Ovary (tissue), 7 donors: ENCODE measurements at regions not wholly inside any gene's neighbourhood (a gene's known extent, or its start where the extent isn't known, plus 50 kb on each side); places are given as distances from the start of the nearest gene placed in this dataset.

Source experiments
- DNase-seq, 5 donors: peaks; one replicate each; pipeline ENCODE4 v3.0.0-alpha.2; 2019 to 2020
- H3K27ac ChIP-seq, 2 donors: fragments of 200-600 bp; one replicate each; pipeline versions ENCODE4 v1.5.1 to v1.8.0; 2019 to 2022
- H3K27me3 ChIP-seq: fragments of 200-600 bp; one replicate; pipeline ENCODE4 v1.8.0; 2022
- H3K36me3 ChIP-seq: fragments of 200-600 bp; sonication (generic); one replicate; pipeline ENCODE4 v1.5.1; 2019
- H3K4me1 ChIP-seq: one replicate; pipeline ENCODE4 v1.8.1; 2013; ENCODE audit warnings: mild to moderate bottlenecking, moderate library complexity; ENCODE audit not compliant: insufficient read depth
- H3K4me3 ChIP-seq: fragments of 200-600 bp; sonication (generic); one replicate; pipeline ENCODE4 v1.5.1; 2017
- H3K9me3 ChIP-seq, 2 donors: fragments of 200-600 bp in 1 of 2; sonication (generic) in 1 of 2; one replicate each; pipeline versions ENCODE4 v1.5.1 to v1.8.1; 2013 to 2019; ENCODE audit warnings: mild to moderate bottlenecking in 1 of 2, moderate library complexity in 1 of 2
- CTCF ChIP-seq, 3 donors: fragments of 450-650 bp in 2 of 3; fragments of 200-600 bp in 1 of 3; IDR thresholded peaks; one replicate each; pipeline versions ENCODE4 v1.5.1 to v1.8.0; 2016 to 2022; ENCODE audit warnings: antibody characterized with exemption in 3 of 3, mild to moderate bottlenecking in 1 of 3
- EP300 ChIP-seq: sonication (generic); formaldehyde crosslinking; IDR thresholded peaks from one replicate; pipeline ENCODE4 v1.6.1; 2017; ENCODE audit warnings: antibody characterized with exemption
- POLR2A ChIP-seq: fragments of 450-650 bp; IDR thresholded peaks from one replicate; pipeline ENCODE4 v1.6.1; 2017; ENCODE audit warnings: antibody characterized with exemption, mild to moderate bottlenecking, moderate library complexity
- WGBS, 3 donors: extraction: QIAGEN DNeasy Blood & Tissue Kit in 1 of 3; methylation state at CpG; one replicate each; pipeline versions ENCODE4 v1.1.5 to v1.1.7; 2013 to 2017; 5-methylcytosine and 5-hydroxymethylcytosine counted together
- intact Hi-C, 4 donors: fragments of 100-400 bp; cut with DNase I; formaldehyde crosslinking; loops; one replicate each; pipeline versions ENCODE4 v1.11.0 to v1.15.1; 2022 to 2023
- donor health status: DM: no; HTN: no; CAD: no; lungs with moderate emphysema.
- donor health status: DM: no; HTN: no; CAD: no.
- donor health status: Bipolar disorder and iron deficiency.
- donor health status: DM: no; HTN: no; CAD: no.
- donor health status: DM: yes; HTN: yes; CAD: no.

- no peak overlapping the region for H3K4me3 ChIP-seq
- intact Hi-C loops = no loop called here
- H3K36me3 ChIP-seq = no peaks in the 10 kb centered on the region
- H3K27ac ChIP-seq = no peak overlapping the region
- TF ChIP-seq POLR2A = no peak
- TF ChIP-seq CTCF (IDR thresholded peaks at IDR 0.05) = no peak
- no peak for TF ChIP-seq EP300
- no peaks in the 10 kb centered on the region for H3K4me1 ChIP-seq
- WGBS, 3 donors = 69 to 72% (median 71%) methylated on average over 3 of the region's 3 CpGs
- no peak for DNase-seq
- H3K27me3 ChIP-seq = no peaks in the 10 kb centered on the region
- H3K9me3 ChIP-seq = no peaks in the 10 kb centered on the region
These were observed 142.7 kb downstream of the PLPPR4 start for GRCh38 chr1:99407018-99407417.

GRCh38 chr1:99424087-99424486 is 159.8 kb downstream of the PLPPR4 start:
- WGBS, 3 donors = 80 to 84% (median 84%) methylated on average over 3 of the region's 3 CpGs
- Histone ChIP-seq H3K27me3 (no peaks in the 10 kb centered on the region), H3K4me1 (no peaks in the 10 kb centered on the region), H3K36me3 (no peaks in the 10 kb centered on the region), H3K9me3 (no peaks in the 10 kb centered on the region), H3K27ac (no peak overlapping the region), H3K4me3 (no peak overlapping the region)
- TF ChIP-seq EP300 (no peak), CTCF (IDR thresholded peaks at IDR 0.05) (no peak), POLR2A (no peak)
- intact Hi-C loops = no loop called here
- no peak for DNase-seq

- no peak for DNase-seq
- WGBS, 3 donors = 72 to 85% (median 80%) methylated on average over 1 of the region's 1 CpG
- Histone ChIP-seq H3K27me3 (no peaks in the 10 kb centered on the region), H3K27ac (no peak overlapping the region), H3K4me3 (no peak overlapping the region), H3K4me1 (no peaks in the 10 kb centered on the region), H3K9me3 (no peaks in the 10 kb centered on the region), H3K36me3 (no peaks in the 10 kb centered on the region)
- intact Hi-C loops = no loop called here
- TF ChIP-seq POLR2A (no peak), EP300 (no peak), CTCF (IDR thresholded peaks at IDR 0.05) (no peak)
These were observed 165.5 kb downstream of the PLPPR4 start for GRCh38 chr1:99429754-99430153.

GRCh38 chr1:99438656-99439230 is 174.5 kb downstream of the PLPPR4 start:
- TF ChIP-seq CTCF (IDR thresholded peaks at IDR 0.05) (no peak), EP300 (no peak), POLR2A (no peak)
- no peaks in the 10 kb centered on the region for H3K27me3 ChIP-seq
- intact Hi-C loops = no loop called here
- no peaks in the 10 kb centered on the region for H3K4me1 ChIP-seq
- DNase-seq = no peak
- 91 to 93% (median 92%) methylated on average over 4 of the region's 4 CpGs for WGBS, 3 donors
- no peak overlapping the region for H3K4me3 ChIP-seq
- no peak overlapping the region for H3K27ac ChIP-seq
- no peaks in the 10 kb centered on the region for H3K9me3 ChIP-seq
- no peaks in the 10 kb centered on the region for H3K36me3 ChIP-seq
